Astrocyte of the cerebellum (primary cell): ENCODE measurements at regions not wholly inside any gene's neighbourhood (a gene's known extent, or its start where the extent isn't known, plus 50 kb on each side); places are given as distances from the start of the nearest gene placed in this dataset.
"Not testable (repeated sequence)": the region's sequence is repeated elsewhere in the genome, so short reads cannot be mapped to it uniquely, and the experiment has no call there.

Source experiments
- DNase-seq: peaks from one replicate; pipeline ENCODE4 v3.0.0-alpha.2; 2011; ENCODE audit warnings: low read depth
- H3K4me3 ChIP-seq: 2 replicates; pipeline ENCODE4 v1.5.1; 2011; ENCODE audit warnings: mild to moderate bottlenecking, low read depth, low read length, moderate library complexity
- in situ Hi-C: cut with HindIII; loops from 2 replicates; pipeline ENCODE4 v1.10.0; 2017; ENCODE audit warnings: low sequenced_read_pairs
- TF ChIP-seq, protein P1 (sequence below): IDR thresholded peaks from 2 replicates; pipeline ENCODE4 v1.5.1; 2012; ENCODE audit warnings: low read length, low read depth, moderate library complexity, mild to moderate bottlenecking; ENCODE audit errors: missing control alignments

DNA sequence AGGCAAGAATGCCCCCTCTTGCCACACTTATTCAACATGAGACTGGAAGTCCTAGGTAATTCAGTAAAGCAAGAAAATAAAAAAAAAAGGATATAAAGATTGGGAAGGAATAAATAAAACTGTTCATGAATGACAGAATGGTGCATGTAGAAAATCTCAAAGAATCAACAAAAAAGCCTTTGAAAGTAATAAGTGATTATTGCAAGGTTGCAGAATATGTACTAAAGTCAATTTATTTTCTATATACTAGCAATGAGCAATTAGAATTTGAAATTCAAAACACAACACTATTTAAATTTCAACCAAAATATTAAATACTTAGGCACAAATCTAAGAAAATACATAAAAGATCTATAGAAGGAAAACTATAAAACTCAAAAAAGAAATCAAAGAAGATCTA lies 58.6 kb downstream of the MAGEA10 start:
- DNase-seq = no peak
- no peak overlapping the region for H3K4me3 ChIP-seq
- TF ChIP-seq, protein P1, sequence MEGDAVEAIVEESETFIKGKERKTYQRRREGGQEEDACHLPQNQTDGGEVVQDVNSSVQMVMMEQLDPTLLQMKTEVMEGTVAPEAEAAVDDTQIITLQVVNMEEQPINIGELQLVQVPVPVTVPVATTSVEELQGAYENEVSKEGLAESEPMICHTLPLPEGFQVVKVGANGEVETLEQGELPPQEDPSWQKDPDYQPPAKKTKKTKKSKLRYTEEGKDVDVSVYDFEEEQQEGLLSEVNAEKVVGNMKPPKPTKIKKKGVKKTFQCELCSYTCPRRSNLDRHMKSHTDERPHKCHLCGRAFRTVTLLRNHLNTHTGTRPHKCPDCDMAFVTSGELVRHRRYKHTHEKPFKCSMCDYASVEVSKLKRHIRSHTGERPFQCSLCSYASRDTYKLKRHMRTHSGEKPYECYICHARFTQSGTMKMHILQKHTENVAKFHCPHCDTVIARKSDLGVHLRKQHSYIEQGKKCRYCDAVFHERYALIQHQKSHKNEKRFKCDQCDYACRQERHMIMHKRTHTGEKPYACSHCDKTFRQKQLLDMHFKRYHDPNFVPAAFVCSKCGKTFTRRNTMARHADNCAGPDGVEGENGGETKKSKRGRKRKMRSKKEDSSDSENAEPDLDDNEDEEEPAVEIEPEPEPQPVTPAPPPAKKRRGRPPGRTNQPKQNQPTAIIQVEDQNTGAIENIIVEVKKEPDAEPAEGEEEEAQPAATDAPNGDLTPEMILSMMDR = no peak
- in situ Hi-C loops = no loop called here

DNA sequence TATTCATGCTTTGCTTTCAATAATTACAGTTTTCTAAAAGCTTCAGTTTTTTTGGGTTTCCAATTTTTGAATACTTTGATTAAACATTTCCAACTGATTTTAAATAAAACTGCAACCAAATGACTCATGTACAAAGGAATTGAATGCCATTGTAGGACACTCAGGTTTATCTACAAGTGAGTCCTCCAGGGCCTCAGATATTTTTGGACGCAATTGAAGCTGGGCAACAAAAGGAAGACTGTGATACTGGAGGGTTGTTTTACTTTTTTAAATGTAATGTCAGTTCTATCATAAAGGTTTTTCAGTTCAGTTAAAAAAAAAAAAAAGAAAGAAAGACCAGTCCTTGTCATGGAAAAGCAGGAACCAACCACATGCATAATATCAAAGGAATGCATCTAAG lies 64.2 kb downstream of the MAGEA10 start:
- TF ChIP-seq, protein P1 = no peak
- DNase-seq = no peak
- H3K4me3 ChIP-seq = no peak overlapping the region
- in situ Hi-C loops = no loop called here

DNA sequence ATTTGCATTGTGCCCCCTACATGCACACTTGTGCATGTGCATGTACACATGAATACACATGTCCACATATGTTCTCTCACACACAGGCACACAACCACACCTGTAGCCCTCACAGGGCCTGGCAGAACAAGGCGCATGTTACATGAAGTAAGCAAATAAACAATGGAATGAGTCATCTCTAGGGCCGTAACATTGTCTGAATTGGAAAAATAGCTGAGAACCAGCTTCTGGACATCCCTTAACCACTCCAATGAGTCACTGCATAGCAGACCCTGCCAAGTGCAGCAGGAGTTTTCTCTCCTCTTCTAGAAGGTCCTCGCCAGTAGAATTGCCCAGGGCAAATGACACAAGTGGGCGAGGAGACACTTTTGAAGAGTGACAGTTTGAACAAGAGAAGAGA lies 66.1 kb downstream of the MAGEA10 start:
- no peak overlapping the region for H3K4me3 ChIP-seq
- TF ChIP-seq, protein P1 = no peak
- peak; percentile 84 for DNase-seq
- in situ Hi-C loops = no loop called here

DNA sequence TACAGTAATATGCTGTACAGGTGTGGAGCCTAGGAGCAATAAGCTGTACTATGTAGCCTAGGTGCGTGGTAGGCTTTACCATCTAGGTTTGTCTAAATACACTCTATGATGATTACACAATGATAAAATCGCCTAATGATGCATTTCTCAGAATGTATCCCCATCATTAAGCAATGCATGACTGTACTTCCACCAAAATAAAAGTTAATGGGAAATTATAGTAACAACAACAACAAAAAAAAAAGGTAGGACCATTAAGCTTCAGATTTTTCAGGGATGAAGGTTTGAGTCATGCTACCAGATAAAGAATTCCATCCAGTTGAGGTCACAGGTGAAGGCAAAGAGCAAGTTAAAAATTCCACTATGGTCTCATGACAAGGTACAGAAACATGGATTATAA lies 68.2 kb downstream of the MAGEA10 start:
- TF ChIP-seq, protein P1 = no peak
- DNase-seq = no peak
- in situ Hi-C loops = no loop called here
- H3K4me3 ChIP-seq = no peak overlapping the region

DNA sequence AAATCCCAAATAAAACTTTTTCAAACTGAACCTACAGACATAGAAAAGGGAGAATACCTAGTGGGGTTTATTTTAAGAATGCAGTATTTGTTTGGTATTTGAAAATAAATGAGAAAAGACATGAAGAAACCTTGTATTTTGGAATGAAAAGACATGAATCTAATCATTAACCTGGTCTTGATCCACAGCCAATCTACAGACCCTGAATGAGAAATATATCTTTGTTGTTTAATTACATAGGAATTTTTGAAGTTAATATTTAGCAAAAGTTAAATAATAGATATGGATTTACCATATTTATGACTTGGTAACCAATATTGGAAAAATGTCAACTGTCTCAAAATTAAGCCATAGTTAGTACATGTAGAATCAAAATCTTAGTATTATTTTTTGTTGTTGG lies 76.8 kb downstream of the MAGEA10 start:
- no peak for DNase-seq
- no peak overlapping the region for H3K4me3 ChIP-seq
- in situ Hi-C loops = no loop called here
- TF ChIP-seq, protein P1 = no peak

DNA sequence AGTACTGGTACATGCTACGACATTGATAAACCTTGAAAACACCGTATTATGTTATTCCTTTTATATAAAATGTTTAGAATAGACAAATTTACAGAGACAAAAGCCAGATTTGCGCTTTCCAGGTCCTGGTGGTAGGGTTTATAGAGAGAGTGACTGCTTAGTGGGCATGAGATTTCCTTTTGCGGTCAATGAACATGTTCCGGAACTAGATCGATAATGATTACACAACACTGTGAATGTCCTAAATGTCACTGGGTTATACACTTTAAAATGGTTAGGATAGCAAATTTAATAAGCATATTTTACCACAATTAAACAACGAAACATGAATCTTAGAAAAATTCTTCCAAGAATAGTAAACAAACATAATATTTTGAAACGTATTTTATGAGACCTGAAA lies 77.3 kb downstream of the MAGEA10 start:
- H3K4me3 ChIP-seq = no peak overlapping the region
- in situ Hi-C loops = no loop called here
- TF ChIP-seq, protein P1 = no peak
- no peak for DNase-seq

DNA sequence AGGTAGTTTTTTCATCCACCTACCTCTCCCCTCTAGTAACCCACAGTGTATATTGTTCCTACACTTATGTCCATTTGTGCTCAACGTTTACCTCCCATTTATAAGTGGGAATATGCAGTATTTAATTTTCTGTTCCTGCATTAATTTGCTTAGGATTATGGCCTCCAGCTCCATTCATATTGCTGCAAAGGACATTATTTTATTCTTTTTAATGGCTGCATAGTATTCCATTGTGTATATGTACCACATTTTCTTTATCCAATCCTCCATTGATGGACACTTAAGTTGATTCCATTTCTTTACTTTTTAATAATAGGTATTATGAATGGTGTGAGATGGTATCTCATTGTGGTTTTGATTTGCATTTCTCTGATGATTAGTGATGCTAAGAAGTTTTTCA lies 76.1 kb upstream of the GABRE start:
- in situ Hi-C loops, DNase-seq: not testable (repeated sequence)

More for the DNA sequence above, 76.1 kb upstream of the GABRE start:
- H3K4me3 ChIP-seq = not testable (repeated sequence)
